H9 (cell line): ENCODE measurements at regions not wholly inside any gene's neighbourhood (a gene's known extent, or its start where the extent isn't known, plus 50 kb on each side); places are given as distances from the start of the nearest gene placed in this dataset.

Source experiments
- DNase-seq: peaks from one replicate; pipeline ENCODE4 v3.0.0-alpha.2; 2017
- H2AFZ ChIP-seq: one replicate; pipeline ENCODE4 v1.6.1; 2013; ENCODE audit warnings: mild to moderate bottlenecking, low read length, control low read depth, moderate library complexity
- H2AK5ac ChIP-seq: 2 replicates; pipeline ENCODE4 v1.6.1; 2013; ENCODE audit warnings: low read length, control low read depth, mixed read lengths; ENCODE audit not compliant: insufficient read length
- H2BK120ac ChIP-seq: one replicate; pipeline ENCODE4 v1.6.1; 2013; ENCODE audit warnings: low read depth, mild to moderate bottlenecking, low read length, control low read depth, inconsistent platforms; ENCODE audit not compliant: poor library complexity, severe bottlenecking
- H2BK12ac ChIP-seq: 2 replicates; pipeline ENCODE4 v1.6.1; 2013; ENCODE audit warnings: low read length, control low read depth, mixed read lengths, low read depth; ENCODE audit not compliant: insufficient read length
- H2BK15ac ChIP-seq: 2 replicates; pipeline ENCODE4 v1.6.1; 2013; ENCODE audit warnings: low read depth, low read length, control low read depth
- H2BK20ac ChIP-seq: one replicate; pipeline ENCODE4 v1.6.1; 2013; ENCODE audit warnings: low read depth, mild to moderate bottlenecking, low read length, control low read depth, inconsistent platforms; ENCODE audit not compliant: poor library complexity, severe bottlenecking
- H2BK5ac ChIP-seq: 2 replicates; pipeline ENCODE4 v1.6.1; 2013; ENCODE audit warnings: low read length, control low read depth, mixed read lengths; ENCODE audit not compliant: insufficient read length
- H3K14ac ChIP-seq: 2 replicates; pipeline ENCODE4 v1.6.1; 2013; ENCODE audit warnings: low read length, control low read depth; ENCODE audit not compliant: insufficient read depth
- H3K18ac ChIP-seq: 2 replicates; pipeline ENCODE4 v1.6.1; 2013; ENCODE audit warnings: low read depth, mild to moderate bottlenecking, mixed read lengths, low read length, control low read depth; ENCODE audit not compliant: insufficient read length
- H3K23ac ChIP-seq: 2 replicates; pipeline ENCODE4 v1.6.1; 2013; ENCODE audit warnings: low read length, control low read depth, mixed read lengths, low read depth; ENCODE audit not compliant: insufficient read length
- H3K23me2 ChIP-seq: 2 replicates; pipeline ENCODE4 v1.6.1; 2013; ENCODE audit warnings: low read depth, mild to moderate bottlenecking, mixed read lengths, low read length, control low read depth; ENCODE audit not compliant: insufficient read length, poor library complexity, severe bottlenecking
- H3K27ac ChIP-seq: 2 replicates; pipeline ENCODE4 v1.5.1; 2013; ENCODE audit warnings: low read length, control low read depth, mixed read lengths, low read depth; ENCODE audit not compliant: insufficient read length
- H3K27me3 ChIP-seq: 2 replicates; pipeline ENCODE4 v1.6.1; 2013; ENCODE audit warnings: low read length, control low read depth, inconsistent platforms; ENCODE audit not compliant: insufficient read depth
- H3K4ac ChIP-seq: 2 replicates; pipeline ENCODE4 v1.6.1; 2013; ENCODE audit warnings: low read depth, mild to moderate bottlenecking, control low read depth, inconsistent platforms, low read length, moderate library complexity
- H3K4me1 ChIP-seq: 2 replicates; pipeline ENCODE4 v1.6.1; 2013; ENCODE audit warnings: low read length, control low read depth, inconsistent platforms; ENCODE audit not compliant: insufficient read depth
- H3K4me2 ChIP-seq: 2 replicates; pipeline ENCODE4 v1.6.1; 2013; ENCODE audit warnings: low read length, control low read depth, mixed read lengths; ENCODE audit not compliant: insufficient read length, insufficient read depth
- H3K56ac ChIP-seq: 2 replicates; pipeline ENCODE4 v1.6.1; 2013; ENCODE audit warnings: low read depth, mild to moderate bottlenecking, mixed read lengths, low read length, control low read depth; ENCODE audit not compliant: insufficient read length
- H3K79me1 ChIP-seq: 2 replicates; pipeline ENCODE4 v1.6.1; 2013; ENCODE audit warnings: low read depth, mild to moderate bottlenecking, moderate library complexity, low read length, control low read depth, inconsistent platforms; ENCODE audit not compliant: insufficient read depth, poor library complexity, severe bottlenecking
- H3K79me2 ChIP-seq: 2 replicates; pipeline ENCODE4 v1.6.1; 2013; ENCODE audit warnings: low read length, control low read depth, inconsistent platforms; ENCODE audit not compliant: insufficient read depth
- H3K9ac ChIP-seq: 2 replicates; pipeline ENCODE4 v1.6.1; 2013; ENCODE audit warnings: low read length, control low read depth, mixed read lengths; ENCODE audit not compliant: insufficient read length; ENCODE audit errors: extremely low read depth
- H3K9me3 ChIP-seq: one replicate; pipeline ENCODE4 v1.6.1; 2013; ENCODE audit warnings: low read depth, low read length, inconsistent platforms; ENCODE audit not compliant: control insufficient read depth
- H3T11ph ChIP-seq: one replicate; pipeline ENCODE4 v1.6.1; 2013; ENCODE audit warnings: mild to moderate bottlenecking, low read length, control low read depth, inconsistent platforms
- H4K20me1 ChIP-seq: one replicate; pipeline ENCODE4 v1.6.1; 2013; ENCODE audit not compliant: control insufficient read depth, insufficient read length, insufficient read depth
- H4K5ac ChIP-seq: 2 replicates; pipeline ENCODE4 v1.6.1; 2013; ENCODE audit warnings: low read depth, mild to moderate bottlenecking, mixed read lengths, low read length, control low read depth; ENCODE audit not compliant: insufficient read length
- H4K8ac ChIP-seq: replicated peaks from 2 replicates; pipeline ENCODE4 v1.6.1; 2013; ENCODE audit warnings: low read length, control low read depth, mixed read lengths, low read depth; ENCODE audit not compliant: insufficient read length
- H4K91ac ChIP-seq: 2 replicates; pipeline ENCODE4 v1.6.1; 2013; ENCODE audit warnings: low read depth, mild to moderate bottlenecking, moderate library complexity, mixed read lengths, low read length, control low read depth; ENCODE audit not compliant: insufficient read length
- H3K27ac Mint-ChIP-seq, 3 experiments: 2 replicates in 2 of 3; 3 replicates in 1 of 3; pipeline ENCODE4 v1.8.0; 2020 to 2021; ENCODE audit warnings: mixed read lengths in 3 of 3, mild to moderate bottlenecking in 1 of 3, moderate library complexity in 1 of 3
- H3K27me3 Mint-ChIP-seq: 2 replicates; pipeline ENCODE4 v1.8.0; 2021; ENCODE audit warnings: low read depth, mild to moderate bottlenecking, moderate library complexity, mixed read lengths
- H3K36me3 Mint-ChIP-seq, 3 experiments: 2 replicates in 2 of 3; 3 replicates in 1 of 3; pipeline ENCODE4 v1.8.0; 2020 to 2021; ENCODE audit warnings: low read depth in 3 of 3, mixed read lengths in 3 of 3; ENCODE audit not compliant: insufficient read depth in 1 of 3
- H3K4me1 Mint-ChIP-seq, 2 experiments: 2 replicates each; pipeline ENCODE4 v1.8.0; 2020; ENCODE audit warnings: mixed read lengths in 2 of 2
- H3K4me3 Mint-ChIP-seq, 2 experiments: 2 replicates in 1 of 2; 3 replicates in 1 of 2; pipeline ENCODE4 v1.8.0; 2020 to 2021; ENCODE audit warnings: mild to moderate bottlenecking in 2 of 2, mixed read lengths in 2 of 2, moderate library complexity in 1 of 2
- H3K9me3 Mint-ChIP-seq, 2 experiments: 2 replicates in 1 of 2; 3 replicates in 1 of 2; pipeline ENCODE4 v1.8.0; 2020; ENCODE audit warnings: mild to moderate bottlenecking in 2 of 2, mixed read lengths in 2 of 2, moderate library complexity in 1 of 2
- WGBS: extraction: QIAGEN DNeasy Blood & Tissue Kit; methylation state at CpG from one replicate; pipeline ENCODE4 v1.1.7; 2013; ENCODE audit warnings: missing lambda C conversion rate, low lambda C conversion rate, mixed read lengths; ENCODE audit not compliant: insufficient read length; ENCODE audit errors: extremely low coverage; 5-methylcytosine and 5-hydroxymethylcytosine counted together
- TF ChIP-seq, protein P1 (sequence below): fragments of 200-600 bp; sonication (generic); conservative IDR thresholded peaks from 3 replicates; pipeline ENCODE4 v1.8.0; 2021; ENCODE audit warnings: antibody characterized with exemption, mild to moderate bottlenecking

- no peaks in the 10 kb centered on the region for H3K79me1 ChIP-seq
- no peak overlapping the region for H2BK20ac ChIP-seq
- H2BK5ac ChIP-seq: no peak overlapping the region
- H3K23me2 ChIP-seq: no peaks in the 10 kb centered on the region
- H3K79me2 ChIP-seq: 0 out of 2 replicates have a peak, but pooled peaks cover 1% of the 10 kb centered on the region
- Mint-ChIP-seq H3K27me3 (peaks cover 4% of the 10 kb centered on the region), H3K27ac (peak overlapping the region; percentile 18 to 48 (median 42); a peak in 3 of 7 replicates), H3K36me3 (no peaks in the 10 kb centered on the region), H3K4me3 (no peak overlapping the region), H3K9me3 (no peaks in the 10 kb centered on the region), H3K4me1 (peaks cover 10 to 24% of the 10 kb centered on the region in 2 experiments)
- no peaks in the 10 kb centered on the region for H3K9me3 ChIP-seq
- no peak overlapping the region for H3T11ph ChIP-seq
- no peak overlapping the region for H3K14ac ChIP-seq
- H3K4ac ChIP-seq: no peak overlapping the region
- no peak overlapping the region for H4K91ac ChIP-seq
- no peak overlapping the region for H2AK5ac ChIP-seq
- WGBS: no CpG with 5 or more reads among the region's 3 CpGs
- TF ChIP-seq, protein P1, sequence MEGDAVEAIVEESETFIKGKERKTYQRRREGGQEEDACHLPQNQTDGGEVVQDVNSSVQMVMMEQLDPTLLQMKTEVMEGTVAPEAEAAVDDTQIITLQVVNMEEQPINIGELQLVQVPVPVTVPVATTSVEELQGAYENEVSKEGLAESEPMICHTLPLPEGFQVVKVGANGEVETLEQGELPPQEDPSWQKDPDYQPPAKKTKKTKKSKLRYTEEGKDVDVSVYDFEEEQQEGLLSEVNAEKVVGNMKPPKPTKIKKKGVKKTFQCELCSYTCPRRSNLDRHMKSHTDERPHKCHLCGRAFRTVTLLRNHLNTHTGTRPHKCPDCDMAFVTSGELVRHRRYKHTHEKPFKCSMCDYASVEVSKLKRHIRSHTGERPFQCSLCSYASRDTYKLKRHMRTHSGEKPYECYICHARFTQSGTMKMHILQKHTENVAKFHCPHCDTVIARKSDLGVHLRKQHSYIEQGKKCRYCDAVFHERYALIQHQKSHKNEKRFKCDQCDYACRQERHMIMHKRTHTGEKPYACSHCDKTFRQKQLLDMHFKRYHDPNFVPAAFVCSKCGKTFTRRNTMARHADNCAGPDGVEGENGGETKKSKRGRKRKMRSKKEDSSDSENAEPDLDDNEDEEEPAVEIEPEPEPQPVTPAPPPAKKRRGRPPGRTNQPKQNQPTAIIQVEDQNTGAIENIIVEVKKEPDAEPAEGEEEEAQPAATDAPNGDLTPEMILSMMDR: no peak
- no peak overlapping the region for H3K23ac ChIP-seq
- no peaks in the 10 kb centered on the region for H4K20me1 ChIP-seq
- no peak for DNase-seq
- H3K56ac ChIP-seq: no peak overlapping the region
- H3K9ac ChIP-seq: no peak overlapping the region
- H4K8ac ChIP-seq: no peak overlapping the region
- no peaks in the 10 kb centered on the region for H3K27me3 ChIP-seq
- no peak overlapping the region for H2BK12ac ChIP-seq
- H4K5ac ChIP-seq: no peak overlapping the region
- H2BK15ac ChIP-seq: no peak overlapping the region
- H3K4me1 ChIP-seq: peaks cover 5% of the 10 kb centered on the region; the same call in 1 of the 2 replicates
- no peak overlapping the region for H3K27ac ChIP-seq
- H3K18ac ChIP-seq: no peak overlapping the region
- H2AFZ ChIP-seq: no peak overlapping the region
- no peak overlapping the region for H3K4me2 ChIP-seq
- no peak overlapping the region for H2BK120ac ChIP-seq
These were observed 195.0 kb downstream of the RGS3 start for GRCh38 chr9:113658545-113658895.
